DND-41 (cell line): ENCODE measurements at regions not wholly inside any gene's neighbourhood (a gene's known extent, or its start where the extent isn't known, plus 50 kb on each side); places are given as distances from the start of the nearest gene placed in this dataset.

Source experiments
- ATAC-seq: fragments of 200-7000 bp; cut with Tn5 transposase; 3 replicates; pipeline ENCODE4 v1.9.1; 2021; ENCODE audit warnings: low read depth; ENCODE audit not compliant: insufficient read depth
- DNase-seq: peaks from one replicate; pipeline ENCODE4 v3.0.0-alpha.2; 2020
- H2AFZ ChIP-seq: 2 replicates; pipeline ENCODE4 v1.6.0; 2012; ENCODE audit warnings: low read depth, low read length
- H3K27ac ChIP-seq: 2 replicates; pipeline ENCODE4 v1.5.1; 2012; ENCODE audit warnings: low read length, inconsistent platforms
- H3K27me3 ChIP-seq: fragments of 200-600 bp; sonication (generic); 2 replicates; pipeline ENCODE4 v1.6.0; 2012; ENCODE audit warnings: low read length, mild to moderate bottlenecking, inconsistent platforms; ENCODE audit not compliant: insufficient read depth, poor library complexity
- H3K36me3 ChIP-seq: 2 replicates; pipeline ENCODE4 v1.5.1; 2012; ENCODE audit warnings: low read length, inconsistent platforms; ENCODE audit not compliant: insufficient read depth
- H3K4me1 ChIP-seq: 2 replicates; pipeline ENCODE4 v1.5.1; 2012; ENCODE audit warnings: mild to moderate bottlenecking, low read length; ENCODE audit not compliant: insufficient read depth
- H3K4me2 ChIP-seq: 2 replicates; pipeline ENCODE4 v1.6.0; 2012; ENCODE audit warnings: mild to moderate bottlenecking, moderate library complexity, low read length, inconsistent platforms; ENCODE audit not compliant: insufficient read depth
- H3K4me3 ChIP-seq, 2 experiments: fragments of 200-600 bp in 1 of 2; shearing (Covaris generic) in 1 of 2; 2 replicates each; pipeline ENCODE4 v1.5.1; 2012 to 2016; ENCODE audit warnings: inconsistent platforms in 2 of 2, low read length in 2 of 2, mild to moderate bottlenecking in 2 of 2, low read depth in 1 of 2, moderate library complexity in 1 of 2
- H3K79me2 ChIP-seq: 2 replicates; pipeline ENCODE4 v1.6.0; 2012; ENCODE audit warnings: low read length, inconsistent platforms; ENCODE audit not compliant: insufficient read depth
- H3K9ac ChIP-seq: 2 replicates; pipeline ENCODE4 v1.6.0; 2012; ENCODE audit warnings: low read depth, mild to moderate bottlenecking, inconsistent platforms, low read length, moderate library complexity
- H3K9me3 ChIP-seq: 2 replicates; pipeline ENCODE4 v1.5.1; 2012; ENCODE audit warnings: low read length, moderate library complexity, mild to moderate bottlenecking, inconsistent platforms; ENCODE audit not compliant: insufficient read depth, severe bottlenecking
- H4K20me1 ChIP-seq: 2 replicates; pipeline ENCODE4 v1.6.0; 2012; ENCODE audit warnings: low read length; ENCODE audit not compliant: insufficient read depth
- EZH2 ChIP-seq: IDR thresholded peaks from 3 replicates; pipeline ENCODE4 v1.6.1; 2012; ENCODE audit warnings: borderline replicate concordance, low read depth, mild to moderate bottlenecking, moderate library complexity, low read length, inconsistent platforms; ENCODE audit not compliant: severe bottlenecking
- TF ChIP-seq, protein P1 (sequence below): IDR thresholded peaks from 2 replicates; pipeline ENCODE4 v1.5.1; 2012; ENCODE audit warnings: borderline replicate concordance, low read length, moderate library complexity, mild to moderate bottlenecking; ENCODE audit not compliant: poor library complexity, severe bottlenecking; ENCODE audit errors: extremely low read depth

DNA sequence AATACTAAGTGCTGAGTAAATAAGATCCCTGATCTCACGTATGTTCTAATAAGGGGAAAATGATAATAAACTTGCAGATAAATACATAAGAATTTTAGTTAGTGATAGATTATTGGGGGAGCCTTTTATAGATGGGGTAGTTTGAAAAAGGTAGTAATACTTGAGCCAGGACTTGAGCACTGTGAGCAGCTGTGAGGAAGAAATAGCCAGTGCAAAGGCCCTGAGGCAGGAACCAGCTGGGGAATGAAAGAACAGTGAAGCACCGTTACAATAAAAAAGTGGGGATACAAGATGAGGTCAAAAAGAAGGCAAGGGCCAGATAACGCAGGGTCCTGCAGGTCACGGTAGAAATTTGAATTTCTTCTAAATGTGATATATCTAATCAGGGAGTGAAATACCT is 234.8 kb upstream of the ELL2 start:
- H3K4me3 ChIP-seq = no peak overlapping the region
- TF ChIP-seq, protein P1, sequence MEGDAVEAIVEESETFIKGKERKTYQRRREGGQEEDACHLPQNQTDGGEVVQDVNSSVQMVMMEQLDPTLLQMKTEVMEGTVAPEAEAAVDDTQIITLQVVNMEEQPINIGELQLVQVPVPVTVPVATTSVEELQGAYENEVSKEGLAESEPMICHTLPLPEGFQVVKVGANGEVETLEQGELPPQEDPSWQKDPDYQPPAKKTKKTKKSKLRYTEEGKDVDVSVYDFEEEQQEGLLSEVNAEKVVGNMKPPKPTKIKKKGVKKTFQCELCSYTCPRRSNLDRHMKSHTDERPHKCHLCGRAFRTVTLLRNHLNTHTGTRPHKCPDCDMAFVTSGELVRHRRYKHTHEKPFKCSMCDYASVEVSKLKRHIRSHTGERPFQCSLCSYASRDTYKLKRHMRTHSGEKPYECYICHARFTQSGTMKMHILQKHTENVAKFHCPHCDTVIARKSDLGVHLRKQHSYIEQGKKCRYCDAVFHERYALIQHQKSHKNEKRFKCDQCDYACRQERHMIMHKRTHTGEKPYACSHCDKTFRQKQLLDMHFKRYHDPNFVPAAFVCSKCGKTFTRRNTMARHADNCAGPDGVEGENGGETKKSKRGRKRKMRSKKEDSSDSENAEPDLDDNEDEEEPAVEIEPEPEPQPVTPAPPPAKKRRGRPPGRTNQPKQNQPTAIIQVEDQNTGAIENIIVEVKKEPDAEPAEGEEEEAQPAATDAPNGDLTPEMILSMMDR = no peak
- TF ChIP-seq EZH2 = no peak
- no peak for ATAC-seq
- H3K4me1 ChIP-seq = no peaks in the 10 kb centered on the region
- H4K20me1 ChIP-seq = no peaks in the 10 kb centered on the region
- H3K9me3 ChIP-seq = no peaks in the 10 kb centered on the region
- H3K79me2 ChIP-seq = no peaks in the 10 kb centered on the region
- DNase-seq = no peak
- H2AFZ ChIP-seq = no peak overlapping the region
- H3K9ac ChIP-seq = no peak overlapping the region
- H3K4me2 ChIP-seq = no peak overlapping the region
- H3K27ac ChIP-seq = no peak overlapping the region
- H3K27me3 ChIP-seq = no peaks in the 10 kb centered on the region
- H3K36me3 ChIP-seq = no peaks in the 10 kb centered on the region

DNA sequence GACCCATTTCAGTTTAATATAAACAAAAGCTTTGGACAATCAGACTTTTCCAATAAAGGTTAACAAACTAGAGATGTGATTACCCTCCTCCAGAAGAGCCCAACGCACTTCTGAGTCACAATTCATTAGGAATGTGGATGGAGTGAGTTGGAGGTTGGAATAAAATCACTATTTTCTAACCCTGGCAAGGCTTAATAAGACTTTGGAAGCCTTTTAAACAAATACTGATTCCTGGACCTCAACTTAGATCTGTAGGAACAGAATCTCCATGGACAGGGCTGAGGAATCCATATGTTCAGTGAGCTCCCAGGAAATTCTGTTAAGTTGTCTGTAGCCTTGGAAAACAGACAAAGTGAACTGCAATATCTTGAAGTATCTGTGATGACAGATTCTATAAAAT is 233.5 kb upstream of the ELL2 start:
- H3K9ac ChIP-seq = no peak overlapping the region
- no peak overlapping the region for H3K4me2 ChIP-seq
- DNase-seq = no peak

DNA sequence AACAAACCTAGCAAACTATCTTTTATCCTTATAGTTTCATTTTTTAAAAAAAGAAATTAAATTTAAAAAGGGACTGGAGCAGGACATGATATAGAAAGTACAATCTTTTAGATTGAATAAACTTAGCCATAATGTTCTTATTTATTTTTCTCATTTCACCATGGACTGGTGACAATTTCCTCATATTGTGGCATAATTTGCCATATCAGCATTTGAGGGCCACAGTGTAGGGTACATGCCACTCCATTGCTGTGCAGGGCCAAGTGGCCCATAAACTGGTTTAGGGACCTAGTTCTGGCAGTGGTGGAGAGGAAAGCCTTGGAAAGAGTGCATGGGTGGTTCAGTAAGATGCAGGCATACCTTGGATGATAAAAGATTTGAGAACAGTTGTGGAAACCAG is 232.9 kb upstream of the ELL2 start:
- Histone ChIP-seq H3K4me2 (no peak overlapping the region), H3K9me3 (no peaks in the 10 kb centered on the region), H4K20me1 (no peaks in the 10 kb centered on the region)

More for the DNA sequence above, 233.5 kb upstream of the ELL2 start:
- TF ChIP-seq, protein P1 = no peak
- TF ChIP-seq EZH2 = no peak
- H3K79me2 ChIP-seq = no peaks in the 10 kb centered on the region
- no peak overlapping the region for H3K27ac ChIP-seq
- no peaks in the 10 kb centered on the region for H4K20me1 ChIP-seq
- no peaks in the 10 kb centered on the region for H3K27me3 ChIP-seq
- H3K4me3 ChIP-seq = no peak overlapping the region
- H3K4me1 ChIP-seq = peaks cover 2% of the 10 kb centered on the region
- H3K9me3 ChIP-seq = no peaks in the 10 kb centered on the region
- H3K36me3 ChIP-seq = no peaks in the 10 kb centered on the region
- H2AFZ ChIP-seq = no peak overlapping the region
- no peak for ATAC-seq

More for the DNA sequence above, 232.9 kb upstream of the ELL2 start:
- DNase-seq (no peak), ATAC-seq (no peak)
- Histone ChIP-seq H3K27me3 (no peaks in the 10 kb centered on the region), H2AFZ (no peak overlapping the region), H3K9ac (no peak overlapping the region), H3K27ac (no peak overlapping the region), H3K79me2 (no peaks in the 10 kb centered on the region), H3K36me3 (no peaks in the 10 kb centered on the region), H3K4me1 (peaks cover 7% of the 10 kb centered on the region), H3K4me3 (no peak overlapping the region)
- TF ChIP-seq, protein P1 = no peak
- TF ChIP-seq EZH2 = no peak
